Liver (tissue), 3 donors: ENCODE measurements at regions not wholly inside any gene's neighbourhood (a gene's known extent, or its start where the extent isn't known, plus 50 kb on each side); places are given as distances from the start of the nearest gene placed in this dataset.

Experiments
- CTCF ChIP-seq: fragments of 150-350 bp; IDR thresholded peaks from 2 replicates; pipeline ENCODE4 v1.5.1; 2017; ENCODE audit warnings: improper control_type of control experiment, low read depth, low read length; ENCODE audit not compliant: missing input control
- FOXA1 ChIP-seq: IDR thresholded peaks from 2 replicates; pipeline ENCODE4 v1.6.1; 2016; ENCODE audit warnings: antibody characterized with exemption
- GABPA ChIP-seq, 2 donors: IDR thresholded peaks in 1 of 2; conservative IDR thresholded peaks in 1 of 2; 2 replicates each; pipeline ENCODE4 v1.6.1; 2016; ENCODE audit warnings: antibody characterized with exemption in 2 of 2, mild to moderate bottlenecking in 1 of 2, moderate library complexity in 1 of 2
- HNF4G ChIP-seq: IDR thresholded peaks from 2 replicates; pipeline ENCODE4 v1.6.1; 2016; ENCODE audit warnings: antibody characterized with exemption
- donor health status: healthy.
- donor health status: healthy.

- TF ChIP-seq CTCF (no peak), HNF4G (no peak), GABPA (IDR thresholded peaks at IDR 0.05 in 1 of 2, conservative IDR thresholded peaks at IDR 0.05 in 1 of 2) (no peak), FOXA1 (no peak)
Measured at GRCh38 chr13:97109256-97109655, 112.9 kb upstream of the MBNL2 start.
